ENCODE measurements at regions not wholly inside any gene's neighbourhood (a gene's known extent, or its start where the extent isn't known, plus 50 kb on each side); places are given as distances from the start of the nearest gene placed in this dataset.

GRCh38 chr6:106789428-106790148 is 160.2 kb downstream of the QRSL1 start:
- TF ChIP-seq CTCF (IDR thresholded peaks at IDR 0.05; ENCODE audit: low read depth, low read length), result no peak

GRCh38 chr6:106788761-106789160 is 159.4 kb downstream of the QRSL1 start:
- TF ChIP-seq CTCF (IDR thresholded peaks at IDR 0.05; ENCODE audit: low read depth, low read length), result no peak
- no peak for DNase-seq (ENCODE audit: low read depth in 2 of 2)
- no peak overlapping the region for H3K4me3 ChIP-seq (replicated peaks in 1 of 2; ENCODE audit: low read depth in 2 of 2, low read length in 2 of 2)

More at GRCh38 chr6:106789428-106790148, 160.2 kb downstream of the QRSL1 start:
- DNase-seq (ENCODE audit: low read depth in 2 of 2), result peak in 1 of 2 donors; percentile 5
- H3K4me3 ChIP-seq (replicated peaks in 1 of 2; ENCODE audit: low read depth in 2 of 2, low read length in 2 of 2), result no peak overlapping the region

GRCh38 chr6:106787327-106788196 is 158.2 kb downstream of the QRSL1 start:
- no peak overlapping the region for H3K4me3 ChIP-seq (replicated peaks in 1 of 2; ENCODE audit: low read depth in 2 of 2, low read length in 2 of 2)

GRCh38 chr6:106785298-106785697 is 155.9 kb downstream of the QRSL1 start:
- H3K4me3 ChIP-seq (replicated peaks in 1 of 2; ENCODE audit: low read depth in 2 of 2, low read length in 2 of 2), result no peak overlapping the region
- TF ChIP-seq CTCF (IDR thresholded peaks at IDR 0.05; ENCODE audit: low read depth, low read length), result no peak
- DNase-seq (ENCODE audit: low read depth in 2 of 2), result no peak

More at GRCh38 chr6:106787327-106788196, 158.2 kb downstream of the QRSL1 start:
- no peak for DNase-seq (ENCODE audit: low read depth in 2 of 2)
- TF ChIP-seq CTCF (IDR thresholded peaks at IDR 0.05; ENCODE audit: low read depth, low read length), result no peak

GRCh38 chr6:106783640-106784566 is 154.5 kb downstream of the QRSL1 start:
- TF ChIP-seq CTCF (IDR thresholded peaks at IDR 0.05; ENCODE audit: low read depth, low read length), result no peak
- H3K4me3 ChIP-seq (replicated peaks in 1 of 2; ENCODE audit: low read depth in 2 of 2, low read length in 2 of 2), result no peak overlapping the region
- DNase-seq (ENCODE audit: low read depth in 2 of 2), result peak in 1 of 2 donors; percentile 7

All from cardiac fibroblast (primary cell).